Endothelial cell of umbilical vein (primary cell): ENCODE measurements at regions not wholly inside any gene's neighbourhood (a gene's known extent, or its start where the extent isn't known, plus 50 kb on each side); places are given as distances from the start of the nearest gene placed in this dataset.

Experiments used
- BruUV-seq: library from RNA; stranded (reverse); fragments of 400-500 nt; replicated peaks from 2 replicates; lab custom pipeline; 2021; lab: Mats Ljungman, UMichigan
- CTCF ChIA-PET: fragments of 300-600, 350-600 bp; sonication (Branson Sonifier 250); formaldehyde crosslinking; loops from one replicate; lab custom pipeline; 2021; ENCODE audit warnings: antibody characterized with exemption, inconsistent platforms; lab: Charles Lee
- POLR2A ChIA-PET: fragments of 300-600, 350-600 bp; sonication (Branson Sonifier 250); formaldehyde crosslinking; loops from one replicate; lab custom pipeline; 2021; ENCODE audit warnings: antibody characterized with exemption, inconsistent platforms; lab: Charles Lee
- DNase-seq: peaks from one replicate; pipeline ENCODE4 v3.0.0-alpha.2; 2011; ENCODE audit warnings: low read depth, low spot score
- FAIRE-seq: peaks from 2 replicates; lab custom pipeline; 2011; peaks lifted over from hg19 to GRCh38; lab: Jason Lieb, UNC
- H2AFZ ChIP-seq: 2 replicates; pipeline ENCODE4 v1.6.0; 2012; ENCODE audit warnings: low read depth, low read length, control low read depth, inconsistent platforms
- H3K27ac ChIP-seq: 2 replicates; pipeline ENCODE4 v1.5.1; 2011; ENCODE audit warnings: low read depth, mild to moderate bottlenecking, control low read depth, low read length, moderate library complexity; ENCODE audit not compliant: insufficient read depth
- H3K27me3 ChIP-seq, 2 experiments: 2 replicates each; pipeline versions ENCODE4 v1.6.0 to v1.6.1; 2011; ENCODE audit warnings: low read length in 2 of 2, mixed read lengths in 1 of 2; ENCODE audit not compliant: control insufficient read depth in 2 of 2, insufficient read depth in 2 of 2
- H3K36me3 ChIP-seq, 2 experiments: 2 replicates in 1 of 2; 3 replicates in 1 of 2; pipeline ENCODE4 v1.5.1; 2011; ENCODE audit warnings: low read length in 2 of 2, mild to moderate bottlenecking in 1 of 2, moderate library complexity in 1 of 2; ENCODE audit not compliant: control insufficient read depth in 2 of 2, insufficient read depth in 2 of 2; ENCODE audit errors: extremely low read depth in 1 of 2
- H3K4me1 ChIP-seq: 3 replicates; pipeline ENCODE4 v1.5.1; 2011; ENCODE audit warnings: mild to moderate bottlenecking, low read length; ENCODE audit not compliant: control insufficient read depth, insufficient read depth; ENCODE audit errors: extremely low read depth
- H3K4me2 ChIP-seq: 2 replicates; pipeline ENCODE4 v1.6.1; 2011; ENCODE audit warnings: low read length, control low read depth, mixed read lengths; ENCODE audit not compliant: insufficient read depth
- H3K4me3 ChIP-seq, 3 experiments: fragments of 200-600 bp in 1 of 3; sonication (generic), shearing (Covaris generic) in 1 of 3; replicated peaks in 1 of 3; 2 replicates each; pipeline ENCODE4 v1.5.1; 2011 to 2016; ENCODE audit warnings: control low read depth in 3 of 3, low read length in 3 of 3, mild to moderate bottlenecking in 2 of 3, inconsistent platforms in 1 of 3, low read depth in 1 of 3, moderate library complexity in 1 of 3; ENCODE audit not compliant: insufficient read depth in 1 of 3
- H3K79me2 ChIP-seq: 2 replicates; pipeline ENCODE4 v1.6.0; 2012; ENCODE audit warnings: low read length, inconsistent platforms; ENCODE audit not compliant: control insufficient read depth, insufficient read depth
- H3K9ac ChIP-seq: replicated peaks from 2 replicates; pipeline ENCODE3; 2011; ENCODE audit warnings: low read length, control low read depth; ENCODE audit not compliant: insufficient read depth; ENCODE audit errors: extremely low read depth
- H3K9me1 ChIP-seq: replicated peaks from 3 replicates; pipeline ENCODE4 v1.6.0; 2011; ENCODE audit warnings: mild to moderate bottlenecking, low read length; ENCODE audit not compliant: control insufficient read depth, insufficient read depth; ENCODE audit errors: extremely low read depth
- H3K9me3 ChIP-seq: replicated peaks from 2 replicates; pipeline ENCODE4 v1.5.1; 2012; ENCODE audit warnings: low read length, inconsistent platforms; ENCODE audit not compliant: control insufficient read depth, insufficient read depth
- H4K20me1 ChIP-seq: replicated peaks from 2 replicates; pipeline ENCODE3; 2011; ENCODE audit warnings: mild to moderate bottlenecking, low read length; ENCODE audit not compliant: control insufficient read depth, insufficient read depth; ENCODE audit errors: extremely low read depth
- CTCF ChIP-seq, 2 donors: IDR thresholded peaks; 1 replicate in 1 of 2; 2 replicates in 1 of 2; pipeline ENCODE4 v1.5.1; 2011; ENCODE audit warnings: low read length in 2 of 2, mild to moderate bottlenecking in 2 of 2, moderate library complexity in 2 of 2, control low read depth in 1 of 2, inconsistent platforms in 1 of 2, low read depth in 1 of 2; ENCODE audit not compliant: insufficient read depth in 1 of 2; ENCODE audit errors: extremely low read depth in 1 of 2
- EZH2 ChIP-seq: IDR thresholded peaks from 2 replicates; pipeline ENCODE4 v1.6.1; 2012; ENCODE audit warnings: borderline replicate concordance, low read depth, mild to moderate bottlenecking, moderate library complexity, low read length, inconsistent platforms; ENCODE audit not compliant: severe bottlenecking
- FOS ChIP-seq: IDR thresholded peaks from 2 replicates; pipeline ENCODE4 v1.6.1; 2011; ENCODE audit warnings: mild to moderate bottlenecking, low read length, moderate library complexity, borderline replicate concordance; ENCODE audit not compliant: insufficient read depth
- GATA2 ChIP-seq: IDR thresholded peaks from 2 replicates; pipeline ENCODE4 v1.7.0; 2011; ENCODE audit warnings: low read depth, mild to moderate bottlenecking, moderate library complexity, mixed read lengths, low read length; ENCODE audit not compliant: insufficient read length, insufficient read depth
- JUN ChIP-seq: IDR thresholded peaks from 2 replicates; pipeline ENCODE4 v1.6.1; 2011; ENCODE audit warnings: borderline replicate concordance, low read depth; ENCODE audit not compliant: insufficient read length, insufficient read depth
- MAX ChIP-seq: IDR thresholded peaks from 2 replicates; pipeline ENCODE4 v1.6.1; 2011; ENCODE audit not compliant: insufficient read depth, insufficient read length
- MYC ChIP-seq: IDR thresholded peaks from one replicate; pipeline ENCODE4 v1.6.1; 2011; ENCODE audit warnings: mild to moderate bottlenecking, low read depth, low read length
- POLR2A ChIP-seq: IDR thresholded peaks from 2 replicates; pipeline ENCODE4 v1.6.1; 2012; ENCODE audit warnings: low read depth, mild to moderate bottlenecking, control low read depth, low read length
- POLR2AphosphoS5 ChIP-seq: IDR thresholded peaks from 2 replicates; pipeline ENCODE4 v1.6.1; 2012; ENCODE audit warnings: low read depth, mild to moderate bottlenecking, control low read depth, low read length, moderate library complexity; ENCODE audit not compliant: insufficient read depth
- dilution Hi-C: fragments of 300-500 bp; cut with MboI; formaldehyde crosslinking; loops from one replicate; pipeline ENCODE4 v1.15.0; 2019; ENCODE audit warnings: low sequenced_read_pairs; ENCODE audit not compliant: extremely low pct_ligation_motif_present
- intact Hi-C: fragments of 100-400 bp; cut with micrococcal nuclease; formaldehyde crosslinking; loops from one replicate; pipeline ENCODE4 v1.10.0; 2022

GRCh38 chr20:55269913-55270312, 735.4 kb downstream of the CBLN4 start:
- Histone ChIP-seq H3K9me1 (no peaks in the 10 kb centered on the region), H3K4me1 (no peaks in the 10 kb centered on the region), H3K4me3 (no peak overlapping the region), H3K27ac (no peak overlapping the region), H2AFZ (no peak overlapping the region), H3K9ac (no peak overlapping the region), H3K27me3 (no peaks in the 10 kb centered on the region), H3K9me3 (peaks cover 3% of the 10 kb centered on the region), H4K20me1 (no peaks in the 10 kb centered on the region), H3K79me2 (no peaks in the 10 kb centered on the region), H3K4me2 (no peak overlapping the region), H3K36me3 (no peaks in the 10 kb centered on the region)
- dilution Hi-C loops = no loop called here
- POLR2A ChIA-PET = no interaction called here
- no peak for DNase-seq
- FAIRE-seq = no peak
- CTCF ChIA-PET = no interaction called here
- BruUV-seq = no TSS peak
- TF ChIP-seq MYC = no peak
- intact Hi-C loops = no loop called here

GRCh38 chr20:55266361-55266760, 739.0 kb downstream of the CBLN4 start:
- Histone ChIP-seq H3K4me3 (no peak overlapping the region), H3K27me3 (no peaks in the 10 kb centered on the region), H3K27ac (no peak overlapping the region), H3K36me3 (no peaks in the 10 kb centered on the region), H3K9me3 (peaks cover 5% of the 10 kb centered on the region), H3K4me1 (no peaks in the 10 kb centered on the region), H3K9ac (no peak overlapping the region), H3K9me1 (no peaks in the 10 kb centered on the region), H3K79me2 (no peaks in the 10 kb centered on the region), H3K4me2 (no peak overlapping the region), H4K20me1 (no peaks in the 10 kb centered on the region), H2AFZ (no peak overlapping the region)
- intact Hi-C loops (no loop called here), dilution Hi-C loops (no loop called here)
- no peak for DNase-seq
- TF ChIP-seq CTCF (IDR thresholded peaks at IDR 0.05; ENCODE audit: extremely low read depth in 1 of 2, insufficient read depth in 1 of 2, low read depth in 1 of 2, low read length in 2 of 2) (no peak), MAX (no peak), POLR2A (no peak), FOS (no peak), MYC (no peak), POLR2AphosphoS5 (no peak), EZH2 (no peak), GATA2 (no peak), JUN (no peak)
- POLR2A ChIA-PET = no interaction called here
- BruUV-seq = no TSS peak
- FAIRE-seq = no peak
- CTCF ChIA-PET = no interaction called here
